AG04449 (cell line): ENCODE measurements at regions not wholly inside any gene's neighbourhood (a gene's known extent, or its start where the extent isn't known, plus 50 kb on each side); places are given as distances from the start of the nearest gene placed in this dataset.

Experiments
- CTCF ChIA-PET: fragments of 350-600 bp; formaldehyde crosslinking; extraction: SDS; loops from one replicate; lab custom pipeline; 2021; ENCODE audit warnings: antibody characterized with exemption; lab: Yijun Ruan, JAX
- POLR2A ChIA-PET: fragments of 400-600, 350-600 bp; formaldehyde crosslinking; extraction: SDS; loops from one replicate; lab custom pipeline; 2020; ENCODE audit warnings: antibody characterized with exemption, inconsistent platforms; lab: Yijun Ruan, JAX
- DNase-seq: peaks from one replicate; pipeline ENCODE4 v3.0.0-alpha.2; 2010; ENCODE audit warnings: low read depth, low spot score
- H3K4me3 ChIP-seq: 2 replicates; pipeline ENCODE4 v1.5.1; 2011; ENCODE audit warnings: low read depth, mild to moderate bottlenecking, control low read depth, low read length
- CTCF ChIP-seq: IDR thresholded peaks from one replicate; pipeline ENCODE4 v1.5.1; 2011; ENCODE audit warnings: mild to moderate bottlenecking, moderate library complexity, low read length, control low read depth, inconsistent platforms; ENCODE audit not compliant: insufficient read depth; ENCODE audit errors: missing control alignments

DNA sequence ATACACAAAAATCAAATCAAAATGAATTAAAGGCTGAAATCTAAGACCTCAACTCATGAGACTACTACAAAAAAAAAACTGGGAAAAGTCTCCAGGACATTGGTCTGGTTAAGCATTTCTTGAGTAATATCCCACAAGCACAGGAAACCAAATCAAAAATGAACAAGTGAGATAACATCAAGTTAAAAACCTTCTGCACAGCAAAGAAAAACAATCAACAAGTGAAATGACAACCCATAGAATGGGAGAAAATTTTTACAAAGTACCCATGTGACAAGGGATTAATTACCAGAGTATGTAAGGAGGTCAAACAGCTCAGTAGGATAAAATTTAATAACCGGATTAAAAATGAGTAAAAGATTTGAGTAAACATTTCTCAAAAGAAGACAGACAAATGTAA is 338.7 kb downstream of the SLC16A7 start:
- no peak for DNase-seq
- no peak for TF ChIP-seq CTCF
- ChIA-PET POLR2A (no interaction called here), CTCF (no interaction called here)
- no peak overlapping the region for H3K4me3 ChIP-seq

DNA sequence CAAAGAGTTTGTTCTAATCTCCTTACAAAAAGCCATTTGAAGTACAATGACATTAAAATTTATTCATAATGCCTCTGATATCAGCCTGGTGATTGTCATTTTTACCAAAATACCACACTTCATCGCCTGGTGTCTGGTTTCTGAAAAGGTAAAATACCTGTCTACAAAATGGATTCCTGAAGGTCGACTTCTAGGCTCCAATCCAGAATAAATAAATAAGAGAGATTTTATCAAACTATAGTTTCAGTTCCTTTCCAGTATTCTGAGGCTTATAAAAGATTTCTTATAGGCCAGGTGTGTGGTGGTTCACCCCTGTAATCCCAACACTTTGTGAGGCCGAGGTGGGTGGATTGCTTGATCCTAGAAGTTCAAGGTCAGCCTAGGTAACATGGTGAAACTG is 340.7 kb downstream of the SLC16A7 start:
- CTCF ChIA-PET = no interaction called here
- H3K4me3 ChIP-seq = no peak overlapping the region
- DNase-seq = no peak
- TF ChIP-seq CTCF = no peak
- POLR2A ChIA-PET = no interaction called here

DNA sequence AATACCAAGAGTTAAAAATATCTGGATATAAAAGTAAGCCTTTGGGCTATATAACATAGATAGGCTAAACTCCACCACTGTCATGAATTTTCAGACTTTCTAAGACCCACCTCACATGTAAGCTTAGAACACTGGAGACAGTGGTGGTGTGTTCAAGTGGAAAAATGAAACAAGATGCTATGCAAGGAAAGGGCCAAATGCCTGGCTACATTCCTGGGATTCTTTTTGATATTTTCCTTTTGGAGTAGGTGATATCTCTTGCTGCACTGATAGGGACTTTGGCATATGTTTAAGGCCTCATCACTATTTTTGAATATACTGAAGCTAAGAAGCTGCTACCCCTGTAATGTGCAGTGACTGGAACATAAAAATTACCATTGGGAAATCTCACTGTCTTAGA is 341.3 kb downstream of the SLC16A7 start:
- ChIA-PET CTCF (no interaction called here), POLR2A (no interaction called here)
- no peak overlapping the region for H3K4me3 ChIP-seq

DNA sequence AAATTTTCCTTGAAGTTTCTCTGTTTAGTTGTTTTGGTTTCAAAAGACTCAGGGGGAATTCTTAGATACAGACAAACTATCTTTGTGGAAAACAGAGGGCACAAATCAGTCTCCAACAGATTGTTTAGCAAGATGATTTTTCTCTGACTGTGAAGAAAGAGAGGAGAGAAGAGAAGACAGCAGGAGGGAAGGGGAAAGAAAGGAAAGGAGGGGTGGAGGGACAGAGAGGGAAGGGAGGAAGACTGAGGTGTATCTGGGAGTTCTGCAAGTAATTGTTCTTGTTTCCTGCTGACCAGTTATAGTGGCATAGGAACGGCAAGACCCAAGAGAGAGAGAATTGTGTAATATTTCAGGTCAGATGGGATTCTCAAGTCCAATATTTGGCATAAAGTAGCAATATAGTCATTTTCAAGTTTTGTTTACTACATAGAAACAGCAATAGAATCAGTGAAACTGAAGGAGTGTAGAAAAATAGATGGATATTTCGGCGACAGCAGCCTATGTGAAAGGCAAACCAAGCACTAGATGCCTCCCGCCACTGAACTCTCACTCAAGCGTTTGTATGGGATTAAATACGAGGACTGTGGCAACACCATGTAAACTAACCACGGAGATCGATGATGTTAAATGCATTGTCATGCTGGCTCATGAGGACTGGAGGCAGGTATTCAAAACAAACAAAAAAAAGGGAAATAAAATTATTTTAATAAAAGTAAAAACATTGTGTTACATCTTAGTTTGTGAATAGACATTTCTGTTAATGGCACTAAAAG is 342.5 kb downstream of the SLC16A7 start:
- no peak overlapping the region for H3K4me3 ChIP-seq
- no peak for DNase-seq
- CTCF ChIA-PET = interaction anchor here (0.8 kb wide), 1 partner anchor 9 kb away, joined by 3 read pairs; no protein-coding TSS in a partner anchor
- no peak for TF ChIP-seq CTCF
- POLR2A ChIA-PET = no interaction called here

More for the DNA sequence above, 341.3 kb downstream of the SLC16A7 start:
- TF ChIP-seq CTCF = no peak
- DNase-seq = no peak

- DNase-seq = no peak
- ChIA-PET CTCF (no interaction called here), POLR2A (no interaction called here)
- H3K4me3 ChIP-seq = no peak overlapping the region
- TF ChIP-seq CTCF = no peak
These were observed 345.0 kb downstream of the SLC16A7 start for GRCh38 chr12:59940631-59941342.

GRCh38 chr12:59941461-59941860 is 345.6 kb downstream of the SLC16A7 start:
- ChIA-PET CTCF (no interaction called here), POLR2A (no interaction called here)
- DNase-seq = no peak
- no peak for TF ChIP-seq CTCF
- no peak overlapping the region for H3K4me3 ChIP-seq
